ENCODE measurements at regions not wholly inside any gene's neighbourhood (a gene's known extent, or its start where the extent isn't known, plus 50 kb on each side); places are given as distances from the start of the nearest gene placed in this dataset.
"Not testable (repeated sequence)": the region's sequence is repeated elsewhere in the genome, so short reads cannot be mapped to it uniquely, and the experiment has no call there.

- TF ChIP-seq CTCF (conservative IDR thresholded peaks at IDR 0.05 in 1 of 2, IDR thresholded peaks at IDR 0.05 in 1 of 2; ENCODE audit: low read depth in 1 of 2, low read length in 2 of 2); EZH2 (IDR thresholded peaks at IDR 0.05; ENCODE audit: low read length, missing control alignments): not testable (repeated sequence)
These were observed 76.6 kb upstream of the NOTCH2NLA start for GRCh38 chr1:146305442-146305841.
